Suprapubic skin (tissue), 4 donors: ENCODE measurements at regions not wholly inside any gene's neighbourhood (a gene's known extent, or its start where the extent isn't known, plus 50 kb on each side); places are given as distances from the start of the nearest gene placed in this dataset.

Experiments used
- DNase-seq, 2 donors: peaks; one replicate each; pipeline ENCODE4 v3.0.0-alpha.2; 2019; ENCODE audit warnings: low spot score in 2 of 2
- H3K27ac ChIP-seq: fragments of 200-600 bp; sonication (generic); one replicate; pipeline ENCODE4 v1.5.1; 2019
- H3K27me3 ChIP-seq: fragments of 200-600 bp; sonication (generic); one replicate; pipeline ENCODE4 v1.5.1; 2019
- H3K36me3 ChIP-seq: fragments of 200-600 bp; sonication (generic); one replicate; pipeline ENCODE4 v1.5.1; 2019
- H3K4me1 ChIP-seq: fragments of 200-600 bp; sonication (generic); one replicate; pipeline ENCODE4 v1.5.1; 2019
- H3K4me3 ChIP-seq: fragments of 200-600 bp; sonication (generic); one replicate; pipeline ENCODE4 v1.5.1; 2019; ENCODE audit warnings: mild to moderate bottlenecking
- H3K9me3 ChIP-seq: fragments of 200-600 bp; sonication (generic); one replicate; pipeline ENCODE4 v1.5.1; 2019
- CTCF ChIP-seq, 2 donors: fragments of 200-600 bp in 1 of 2; fragments of 450-650 bp in 1 of 2; sonication (generic) in 1 of 2; IDR thresholded peaks; one replicate each; pipeline ENCODE4 v1.5.1; 2016 to 2019; ENCODE audit warnings: antibody characterized with exemption in 2 of 2, mild to moderate bottlenecking in 1 of 2, moderate library complexity in 1 of 2
- EP300 ChIP-seq: sonication (generic); formaldehyde crosslinking; IDR thresholded peaks from one replicate; pipeline ENCODE4 v1.6.1; 2017; ENCODE audit warnings: antibody characterized with exemption
- POLR2A ChIP-seq, 2 donors: fragments of 450-650 bp; IDR thresholded peaks; one replicate each; pipeline ENCODE4 v1.6.1; 2017; ENCODE audit warnings: antibody characterized with exemption in 2 of 2, mild to moderate bottlenecking in 2 of 2, moderate library complexity in 2 of 2
- POLR2AphosphoS5 ChIP-seq, 3 donors: sonication (generic); formaldehyde crosslinking; IDR thresholded peaks; one replicate each; pipeline ENCODE4 v1.6.1; 2017; ENCODE audit warnings: antibody characterized with exemption in 3 of 3
- WGBS: methylation state at CpG from one replicate; pipeline ENCODE4 v1.1.5; 2018; 5-methylcytosine and 5-hydroxymethylcytosine counted together

- Histone ChIP-seq H3K36me3 (no peaks in the 10 kb centered on the region), H3K27me3 (no peaks in the 10 kb centered on the region), H3K27ac (no peak overlapping the region), H3K4me3 (no peak overlapping the region), H3K4me1 (no peaks in the 10 kb centered on the region), H3K9me3 (no peaks in the 10 kb centered on the region)
- no peak for TF ChIP-seq EP300
- TF ChIP-seq CTCF (IDR thresholded peaks at IDR 0.05) = no peak
- no peak for TF ChIP-seq POLR2A (IDR thresholded peaks at IDR 0.05)
- no peak for TF ChIP-seq POLR2AphosphoS5 (IDR thresholded peaks at IDR 0.05)
- DNase-seq = no peak
- 37% methylated on average over 2 of the region's 2 CpGs for WGBS
Observed at GRCh38 chr6:81054036-81054435, 698.4 kb downstream of the TENT5A start.

GRCh38 chr6:81051952-81052351, 700.5 kb downstream of the TENT5A start:
- no peak overlapping the region for H3K27ac ChIP-seq
- no peak overlapping the region for H3K4me3 ChIP-seq
- no peaks in the 10 kb centered on the region for H3K4me1 ChIP-seq
- WGBS = 83% methylated on average over 8 of the region's 8 CpGs
- no peaks in the 10 kb centered on the region for H3K36me3 ChIP-seq
- no peaks in the 10 kb centered on the region for H3K27me3 ChIP-seq
- DNase-seq = no peak
- TF ChIP-seq POLR2A (IDR thresholded peaks at IDR 0.05) = no peak
- no peak for TF ChIP-seq POLR2AphosphoS5 (IDR thresholded peaks at IDR 0.05)
- no peak for TF ChIP-seq EP300
- TF ChIP-seq CTCF (IDR thresholded peaks at IDR 0.05) = no peak
- no peaks in the 10 kb centered on the region for H3K9me3 ChIP-seq

GRCh38 chr6:81049425-81050042, 702.9 kb downstream of the TENT5A start:
- Histone ChIP-seq H3K27ac (no peak overlapping the region), H3K4me3 (no peak overlapping the region), H3K36me3 (no peaks in the 10 kb centered on the region), H3K4me1 (no peaks in the 10 kb centered on the region), H3K27me3 (no peaks in the 10 kb centered on the region), H3K9me3 (no peaks in the 10 kb centered on the region)
- no peak for TF ChIP-seq EP300
- TF ChIP-seq POLR2A (IDR thresholded peaks at IDR 0.05) = no peak
- no peak for TF ChIP-seq CTCF (IDR thresholded peaks at IDR 0.05)
- no peak for TF ChIP-seq POLR2AphosphoS5 (IDR thresholded peaks at IDR 0.05)
- 52% methylated on average over 2 of the region's 2 CpGs for WGBS
- no peak for DNase-seq

GRCh38 chr6:81031416-81031815, 721.1 kb downstream of the TENT5A start:
- Histone ChIP-seq H3K4me3 (no peak overlapping the region), H3K27me3 (no peaks in the 10 kb centered on the region), H3K9me3 (no peaks in the 10 kb centered on the region), H3K4me1 (no peaks in the 10 kb centered on the region), H3K36me3 (no peaks in the 10 kb centered on the region), H3K27ac (no peak overlapping the region)
- no peak for DNase-seq
- TF ChIP-seq EP300 (no peak), CTCF (IDR thresholded peaks at IDR 0.05) (no peak), POLR2A (IDR thresholded peaks at IDR 0.05) (no peak), POLR2AphosphoS5 (IDR thresholded peaks at IDR 0.05) (no peak)
- WGBS = 12% methylated on average over 2 of the region's 2 CpGs

GRCh38 chr6:81026041-81026553, 726.4 kb downstream of the TENT5A start:
- no peak for DNase-seq
- Histone ChIP-seq H3K27ac (no peak overlapping the region), H3K36me3 (no peaks in the 10 kb centered on the region), H3K4me1 (no peaks in the 10 kb centered on the region), H3K27me3 (no peaks in the 10 kb centered on the region), H3K9me3 (peaks cover 14% of the 10 kb centered on the region), H3K4me3 (no peak overlapping the region)
- TF ChIP-seq EP300 (no peak), CTCF (IDR thresholded peaks at IDR 0.05) (no peak), POLR2AphosphoS5 (IDR thresholded peaks at IDR 0.05) (no peak), POLR2A (IDR thresholded peaks at IDR 0.05) (no peak)
- WGBS = 76% methylated on average over 2 of the region's 2 CpGs
